ENCODE measurements at regions not wholly inside any gene's neighbourhood (a gene's known extent, or its start where the extent isn't known, plus 50 kb on each side); places are given as distances from the start of the nearest gene placed in this dataset.

DNA sequence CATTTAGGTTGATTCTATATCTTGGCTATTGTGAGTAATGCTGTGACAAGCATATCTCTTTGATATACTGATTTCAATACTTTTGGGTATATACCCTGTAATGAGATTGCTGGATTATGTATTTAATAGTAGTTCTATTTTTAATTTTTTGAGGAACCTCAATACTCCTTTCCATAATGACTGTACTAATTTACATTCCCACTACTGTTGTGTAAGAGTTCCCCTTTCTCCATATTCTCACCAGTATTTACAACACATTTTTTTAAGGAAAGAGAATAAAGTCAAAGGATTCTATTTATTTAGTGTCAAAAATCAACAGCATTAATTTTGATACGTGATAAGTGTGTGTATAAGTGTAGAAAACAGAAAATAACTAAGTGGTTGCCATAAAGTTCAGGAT, 356.4 kb upstream of the EDIL3 start:
- H3K4me1 ChIP-seq = no peaks in the 10 kb centered on the region
- H3K36me3 ChIP-seq = no peaks in the 10 kb centered on the region
- WGBS, 2 donors = 72 to 83% methylated on average over 1 of the region's 1 CpG
- TF ChIP-seq, protein P1, sequence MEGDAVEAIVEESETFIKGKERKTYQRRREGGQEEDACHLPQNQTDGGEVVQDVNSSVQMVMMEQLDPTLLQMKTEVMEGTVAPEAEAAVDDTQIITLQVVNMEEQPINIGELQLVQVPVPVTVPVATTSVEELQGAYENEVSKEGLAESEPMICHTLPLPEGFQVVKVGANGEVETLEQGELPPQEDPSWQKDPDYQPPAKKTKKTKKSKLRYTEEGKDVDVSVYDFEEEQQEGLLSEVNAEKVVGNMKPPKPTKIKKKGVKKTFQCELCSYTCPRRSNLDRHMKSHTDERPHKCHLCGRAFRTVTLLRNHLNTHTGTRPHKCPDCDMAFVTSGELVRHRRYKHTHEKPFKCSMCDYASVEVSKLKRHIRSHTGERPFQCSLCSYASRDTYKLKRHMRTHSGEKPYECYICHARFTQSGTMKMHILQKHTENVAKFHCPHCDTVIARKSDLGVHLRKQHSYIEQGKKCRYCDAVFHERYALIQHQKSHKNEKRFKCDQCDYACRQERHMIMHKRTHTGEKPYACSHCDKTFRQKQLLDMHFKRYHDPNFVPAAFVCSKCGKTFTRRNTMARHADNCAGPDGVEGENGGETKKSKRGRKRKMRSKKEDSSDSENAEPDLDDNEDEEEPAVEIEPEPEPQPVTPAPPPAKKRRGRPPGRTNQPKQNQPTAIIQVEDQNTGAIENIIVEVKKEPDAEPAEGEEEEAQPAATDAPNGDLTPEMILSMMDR (IDR thresholded peaks at IDR 0.05) = no peak
- H3K27ac ChIP-seq = no peak overlapping the region
- intact Hi-C loops (cut with DNase I) = no loop called here
- H3K27me3 ChIP-seq = no peaks in the 10 kb centered on the region
- DNase-seq = no peak
- no peak overlapping the region for H3K4me3 ChIP-seq
- ATAC-seq = no peak
- peaks cover 0 to 20% (median 0%) of the 10 kb centered on the region in 11 donors for H3K9me3 ChIP-seq

GRCh38 chr5:84729326-84729725, 344.6 kb upstream of the EDIL3 start:
- no peaks in the 10 kb centered on the region for H3K9me3 ChIP-seq

GRCh38 chr5:84727708-84728107, 343.0 kb upstream of the EDIL3 start:
- Histone ChIP-seq H3K27me3 (no peaks in the 10 kb centered on the region), H3K4me3 (no peak overlapping the region), H3K9me3 (no peaks in the 10 kb centered on the region), H3K27ac (no peak overlapping the region), H3K36me3 (no peaks in the 10 kb centered on the region), H3K4me1 (no peaks in the 10 kb centered on the region)
- ATAC-seq (no peak), DNase-seq (no peak)
- intact Hi-C loops (cut with DNase I) = no loop called here
- TF ChIP-seq, protein P1 (IDR thresholded peaks at IDR 0.05) = no peak
- 90 to 91% methylated on average over 2 of the region's 2 CpGs for WGBS, 2 donors

More at GRCh38 chr5:84729326-84729725, 344.6 kb upstream of the EDIL3 start:
- Histone ChIP-seq H3K4me3 (no peak overlapping the region), H3K4me1 (no peaks in the 10 kb centered on the region), H3K27ac (no peak overlapping the region), H3K36me3 (no peaks in the 10 kb centered on the region), H3K27me3 (no peaks in the 10 kb centered on the region)
- intact Hi-C loops (cut with DNase I) = no loop called here
- 60 to 68% methylated on average over 5 of the region's 5 CpGs for WGBS, 2 donors
- DNase-seq = no peak
- TF ChIP-seq, protein P1 (IDR thresholded peaks at IDR 0.05) = no peak
- ATAC-seq = no peak

DNA sequence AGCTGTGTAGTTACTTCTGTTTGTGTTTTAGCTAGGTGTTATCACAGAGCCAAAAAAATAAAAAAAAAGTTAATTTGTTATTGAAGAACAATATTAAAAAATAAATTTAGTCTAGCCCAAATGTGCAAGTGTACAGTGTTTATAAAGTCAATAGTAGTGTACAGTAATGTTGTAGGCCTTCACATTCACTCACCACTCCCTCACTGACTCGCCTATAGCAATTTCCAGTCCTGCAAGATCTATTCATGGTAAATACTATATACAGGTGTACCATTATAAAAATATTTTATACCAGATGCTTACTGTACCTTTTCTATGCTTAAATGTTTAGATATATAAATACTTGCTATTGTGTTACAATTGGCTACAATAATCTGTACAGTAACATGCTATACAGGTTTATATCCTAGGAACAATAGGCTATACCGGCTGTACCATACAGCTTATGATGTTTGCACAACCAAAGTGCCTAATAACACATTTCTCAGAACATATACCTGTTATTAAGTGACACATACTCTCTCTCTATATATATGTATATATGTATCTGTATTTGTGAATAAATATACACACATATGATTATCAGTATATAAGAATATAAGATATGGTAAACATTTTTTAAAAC, 341.4 kb upstream of the EDIL3 start:
- H3K36me3 ChIP-seq = no peaks in the 10 kb centered on the region
- no peaks in the 10 kb centered on the region for H3K9me3 ChIP-seq
- WGBS, 2 donors = 73 to 91% methylated on average over 2 of the region's 2 CpGs
- no peak overlapping the region for H3K4me3 ChIP-seq
- DNase-seq (no peak), ATAC-seq (no peak)
- H3K27ac ChIP-seq = no peak overlapping the region
- intact Hi-C loops (cut with DNase I) = no loop called here
- H3K27me3 ChIP-seq = no peaks in the 10 kb centered on the region
- TF ChIP-seq, protein P1 (IDR thresholded peaks at IDR 0.05) = no peak
- H3K4me1 ChIP-seq = no peaks in the 10 kb centered on the region
